A549 (cell line): ENCODE measurements at regions not wholly inside any gene's neighbourhood (a gene's known extent, or its start where the extent isn't known, plus 50 kb on each side); places are given as distances from the start of the nearest gene placed in this dataset.

Source experiments
- ATAC-seq, 2 experiments: fragments of 200-7000 bp in 1 of 2; fragments of >200 bp in 1 of 2; cut with Nextera tagmentation in 1 of 2; cut with Tn5 transposase in 1 of 2; 3 replicates each; pipeline versions ENCODE4 v1.8.0 to v1.9.1; 2018 to 2020; ENCODE audit warnings: mild to moderate bottlenecking in 1 of 2, moderate library complexity in 1 of 2
- CTCF ChIA-PET: fragments of 300-600 bp; sonication (Branson Sonifier 250); formaldehyde crosslinking; extraction: SDS; loops from one replicate; lab custom pipeline; 2021; ENCODE audit warnings: antibody characterized with exemption, inconsistent platforms; lab: Yijun Ruan, JAX
- POLR2A ChIA-PET: fragments of 350-600 bp; formaldehyde crosslinking; extraction: SDS; loops from one replicate; lab custom pipeline; 2021; ENCODE audit warnings: antibody characterized with exemption, inconsistent platforms; lab: Yijun Ruan, JAX
- DNase-seq, 2 experiments: peaks; one replicate each; pipeline versions ENCODE4 v3.0.0 to v3.0.0-alpha.2; 2011 to 2016; ENCODE audit warnings: low read depth in 1 of 2, low spot score in 1 of 2
- FAIRE-seq: peaks from 2 replicates; lab custom pipeline; 2011; peaks lifted over from hg19 to GRCh38; lab: Jason Lieb, UNC
- H3K27ac ChIP-seq, 2 experiments: fragments of >200 bp; sonication (Bioruptor Twin); formaldehyde crosslinking; 3 replicates each; pipeline ENCODE4 v1.5.1; 2016 to 2017
- H3K4me1 ChIP-seq: fragments of >200 bp; sonication (Bioruptor Twin); formaldehyde crosslinking; 3 replicates; pipeline ENCODE4 v1.6.1; 2016
- H3K4me2 ChIP-seq: fragments of >200 bp; sonication (Bioruptor Twin); formaldehyde crosslinking; 3 replicates; pipeline ENCODE4 v1.6.1; 2016
- H3K4me3 ChIP-seq: fragments of >200 bp; sonication (Bioruptor Twin); formaldehyde crosslinking; 3 replicates; pipeline ENCODE4 v1.5.1; 2016
- H3K9me3 ChIP-seq: fragments of >200 bp; sonication (Bioruptor Twin); formaldehyde crosslinking; 3 replicates; pipeline ENCODE4 v1.6.1; 2016
- CHD4 ChIP-seq: fragments of 200-600 bp; sonication (generic); IDR thresholded peaks from 2 replicates; pipeline ENCODE4 v1.6.1; 2016; ENCODE audit warnings: antibody characterized with exemption, mild to moderate bottlenecking, borderline replicate concordance
- CTCF ChIP-seq: fragments of >200 bp; sonication (Bioruptor Twin); formaldehyde crosslinking; IDR thresholded peaks from 3 replicates; pipeline ENCODE4 v1.5.1; 2016
- E2F6 ChIP-seq: IDR thresholded peaks from 2 replicates; pipeline ENCODE4 v1.6.1; 2012; ENCODE audit warnings: low read depth, borderline replicate concordance
- EHMT2 ChIP-seq: fragments of 200-600 bp; sonication (generic); IDR thresholded peaks from 2 replicates; pipeline ENCODE4 v1.6.1; 2016; ENCODE audit warnings: antibody characterized with exemption, low read depth, mild to moderate bottlenecking, moderate library complexity
- ELK1 ChIP-seq: fragments of 150-350 bp; IDR thresholded peaks from 2 replicates; pipeline ENCODE4 v1.6.1; 2014; ENCODE audit warnings: low read depth, mild to moderate bottlenecking, low read length
- EP300 ChIP-seq, 2 experiments: fragments of >200 bp; sonication (Bioruptor Twin); formaldehyde crosslinking; IDR thresholded peaks; 2 replicates in 1 of 2; 3 replicates in 1 of 2; pipeline ENCODE4 v1.6.1; 2016 to 2017
- FOSL2 ChIP-seq, 2 experiments: fragments of 450-650 bp in 1 of 2; fragments of >200 bp in 1 of 2; sonication (Bioruptor Twin) in 1 of 2; formaldehyde crosslinking; IDR thresholded peaks; 2 replicates each; pipeline versions ENCODE4 v1.5.0 to v1.6.1; 2016 to 2020; ENCODE audit warnings: mild to moderate bottlenecking in 1 of 2, moderate library complexity in 1 of 2
- HOXA7 ChIP-seq: fragments of 250-450 bp; sonication (Bioruptor Pico); IDR thresholded peaks from 2 replicates; pipeline ENCODE4 v1.5.0; 2020; ENCODE audit warnings: mild to moderate bottlenecking, moderate library complexity
- JUN ChIP-seq, 2 experiments: fragments of >200 bp; sonication (Bioruptor Twin); formaldehyde crosslinking; IDR thresholded peaks; 2 replicates in 1 of 2; 3 replicates in 1 of 2; pipeline ENCODE4 v1.6.1; 2016 to 2017
- JUNB ChIP-seq: fragments of >200 bp; sonication (Bioruptor Twin); formaldehyde crosslinking; IDR thresholded peaks from 2 replicates; pipeline ENCODE4 v1.6.1; 2016
- MAX ChIP-seq: IDR thresholded peaks from 2 replicates; pipeline ENCODE4 v1.6.1; 2012
- MAZ ChIP-seq: fragments of 150-350 bp; IDR thresholded peaks from 2 replicates; pipeline ENCODE4 v1.6.1; 2014; ENCODE audit warnings: antibody characterized with exemption, low read depth, low read length, borderline replicate concordance
- NFE2L2 ChIP-seq: fragments of 150-350 bp; conservative IDR thresholded peaks from 2 replicates; pipeline ENCODE4 v1.6.1; 2014; ENCODE audit warnings: low read length
- NPAS2 ChIP-seq: fragments of 250-450 bp; sonication (Bioruptor Pico); IDR thresholded peaks from 2 replicates; pipeline ENCODE4 v1.8.0; 2022; ENCODE audit warnings: mild to moderate bottlenecking, moderate library complexity, borderline replicate concordance
- NR3C1 ChIP-seq: fragments of >200 bp; sonication (Bioruptor Twin); formaldehyde crosslinking; IDR thresholded peaks from 3 replicates; pipeline ENCODE4 v1.6.1; 2017
- PHF8 ChIP-seq: fragments of 200-600 bp; sonication (generic); IDR thresholded peaks from 2 replicates; pipeline ENCODE4 v1.6.1; 2016; ENCODE audit warnings: low read depth, mild to moderate bottlenecking, antibody characterized with exemption, moderate library complexity, borderline replicate concordance
- POLR2A ChIP-seq: IDR thresholded peaks from 2 replicates; pipeline ENCODE4 v1.6.1; 2012; ENCODE audit warnings: mild to moderate bottlenecking, low read length
- RARB ChIP-seq: fragments of 250-450 bp; sonication (Bioruptor Pico); IDR thresholded peaks from 2 replicates; pipeline ENCODE4 v1.8.0; 2021; ENCODE audit warnings: mild to moderate bottlenecking, moderate library complexity
- RFX5 ChIP-seq: fragments of 450-650 bp; IDR thresholded peaks from 2 replicates; pipeline ENCODE4 v1.7.1; 2014; ENCODE audit warnings: antibody characterized with exemption, mild to moderate bottlenecking, moderate library complexity
- SMC3 ChIP-seq: fragments of >200 bp; sonication (Bioruptor Twin); formaldehyde crosslinking; IDR thresholded peaks from 3 replicates; pipeline ENCODE4 v1.6.1; 2018; ENCODE audit warnings: inconsistent platforms
- TFCP2L1 ChIP-seq: fragments of 250-450 bp; sonication (Bioruptor Pico); IDR thresholded peaks from 2 replicates; pipeline ENCODE4 v1.5.0; 2021; ENCODE audit warnings: mild to moderate bottlenecking
- ZFP36 ChIP-seq: fragments of 450-650 bp; IDR thresholded peaks from 2 replicates; pipeline ENCODE4 v1.6.1; 2014; ENCODE audit warnings: borderline replicate concordance; ENCODE audit not compliant: partially characterized antibody
- ZNF302 ChIP-seq: fragments of 250-450 bp; sonication (Bioruptor Pico); IDR thresholded peaks from 2 replicates; pipeline ENCODE4 v1.9.0; 2021; ENCODE audit warnings: inconsistent platforms, mild to moderate bottlenecking, moderate library complexity
- ZSCAN20 ChIP-seq: fragments of 250-450 bp; sonication (Bioruptor Pico); IDR thresholded peaks from 2 replicates; pipeline ENCODE4 v1.8.0; 2022; ENCODE audit warnings: mild to moderate bottlenecking, moderate library complexity
- WGBS: methylation state at CpG from one replicate; pipeline ENCODE4 v1.1.6; 2017; ENCODE audit errors: missing lambda C conversion rate; 5-methylcytosine and 5-hydroxymethylcytosine counted together

- DNase-seq (no peak), ATAC-seq (no peak), FAIRE-seq (no peak)
- Histone ChIP-seq H3K9me3 (no peaks in the 10 kb centered on the region), H3K27ac (no peak overlapping the region), H3K4me2 (no peak overlapping the region), H3K4me3 (no peak overlapping the region), H3K4me1 (peaks cover 5% of the 10 kb centered on the region; the same call in 1 of the 3 replicates)
- TF ChIP-seq RFX5: no peak
- TF ChIP-seq NPAS2 (CRISPR knock-in tag): no peak
- TF ChIP-seq CHD4: no peak
- no peak for TF ChIP-seq ZFP36
- TF ChIP-seq JUNB: no peak
- TF ChIP-seq EHMT2: no peak
- CTCF ChIA-PET: no interaction called here
- 52% methylated on average over 10 of the region's 18 CpGs for WGBS
- POLR2A ChIA-PET: no interaction called here
Measured at GRCh38 chr1:4600615-4601460, 53.6 kb upstream of the AJAP1 start.

- Histone ChIP-seq H3K4me3 (no peak overlapping the region), H3K4me1 (peaks cover 5% of the 10 kb centered on the region; the same call in 1 of the 3 replicates), H3K27ac (no peak overlapping the region), H3K9me3 (no peaks in the 10 kb centered on the region), H3K4me2 (no peak overlapping the region)
- ATAC-seq (no peak), FAIRE-seq (no peak), DNase-seq (no peak)
- CTCF ChIA-PET: no interaction called here
- TF ChIP-seq TFCP2L1 (no peak), ZFP36 (no peak), POLR2A (no peak), NR3C1 (no peak), ZSCAN20 (CRISPR knock-in tag) (no peak), NFE2L2 (no peak), MAZ (no peak), HOXA7 (CRISPR knock-in tag) (no peak), PHF8 (no peak), ELK1 (no peak), MAX (no peak), RARB (CRISPR knock-in tag) (no peak), FOSL2 (IDR thresholded peaks at IDR 0.05) (no peak), FOSL2 (CRISPR knock-in tag; IDR thresholded peaks at IDR 0.05) (no peak), ZNF302 (CRISPR knock-in tag) (no peak), SMC3 (no peak), EP300 (IDR thresholded peaks at IDR 0.05) (no peak), JUN (IDR thresholded peaks at IDR 0.05) (no peak), EHMT2 (no peak), CTCF (no peak), E2F6 (no peak)
- POLR2A ChIA-PET: no interaction called here
- 17% methylated on average over 2 of the region's 4 CpGs for WGBS
Measured at GRCh38 chr1:4601941-4602340, 52.5 kb upstream of the AJAP1 start.
